ENCODE measurements at regions not wholly inside any gene's neighbourhood (a gene's known extent, or its start where the extent isn't known, plus 50 kb on each side); places are given as distances from the start of the nearest gene placed in this dataset.

DNA sequence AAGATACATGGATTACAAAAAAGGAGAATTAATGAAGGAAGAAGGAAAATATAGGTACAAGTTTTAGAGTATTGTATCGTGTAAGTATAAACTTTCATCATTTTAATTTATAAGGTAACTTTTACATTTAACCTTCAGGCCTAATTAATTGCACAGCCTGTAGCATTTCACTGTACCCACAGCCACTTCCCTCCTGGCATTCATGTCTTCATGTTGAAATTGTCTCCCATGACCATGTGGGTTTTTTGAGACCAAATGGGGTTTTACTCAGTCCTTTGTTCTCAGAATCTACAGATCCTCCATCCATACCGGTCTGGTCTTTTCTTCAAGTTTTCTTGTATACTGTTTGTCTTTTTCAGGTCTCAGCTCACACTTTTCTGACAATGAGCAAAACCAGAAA lies 194.3 kb upstream of the CLNK start:
- no peaks in the 10 kb centered on the region for H3K9me2 ChIP-seq
- H3K27ac ChIP-seq (ENCODE audit: low read depth in 2 of 2, low read length in 1 of 2), result no peak overlapping the region
- no peak overlapping the region for H3K4me3 ChIP-seq (ENCODE audit: low read depth in 2 of 2, low read length in 1 of 2)
- 4% methylated on average over 2 of the region's 2 CpGs for WGBS (ENCODE audit: low lambda C conversion rate)
- TF ChIP-seq MEF2A (IDR thresholded peaks at IDR 0.05; ENCODE audit: borderline replicate concordance, low read depth), result no peak
- TF ChIP-seq, protein P1, sequence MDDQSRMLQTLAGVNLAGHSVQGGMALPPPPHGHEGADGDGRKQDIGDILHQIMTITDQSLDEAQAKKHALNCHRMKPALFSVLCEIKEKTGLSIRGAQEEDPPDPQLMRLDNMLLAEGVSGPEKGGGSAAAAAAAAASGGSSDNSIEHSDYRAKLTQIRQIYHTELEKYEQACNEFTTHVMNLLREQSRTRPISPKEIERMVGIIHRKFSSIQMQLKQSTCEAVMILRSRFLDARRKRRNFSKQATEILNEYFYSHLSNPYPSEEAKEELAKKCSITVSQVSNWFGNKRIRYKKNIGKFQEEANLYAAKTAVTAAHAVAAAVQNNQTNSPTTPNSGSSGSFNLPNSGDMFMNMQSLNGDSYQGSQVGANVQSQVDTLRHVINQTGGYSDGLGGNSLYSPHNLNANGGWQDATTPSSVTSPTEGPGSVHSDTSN (IDR thresholded peaks at IDR 0.05), result no peak
- no peak for TF ChIP-seq SMC3 (IDR thresholded peaks at IDR 0.05; ENCODE audit: low read depth, low read length)
- TF ChIP-seq EZH2phosphoT487 (IDR thresholded peaks at IDR 0.05; ENCODE audit: borderline replicate concordance, low read depth), result no peak
- TF ChIP-seq, protein P2, sequence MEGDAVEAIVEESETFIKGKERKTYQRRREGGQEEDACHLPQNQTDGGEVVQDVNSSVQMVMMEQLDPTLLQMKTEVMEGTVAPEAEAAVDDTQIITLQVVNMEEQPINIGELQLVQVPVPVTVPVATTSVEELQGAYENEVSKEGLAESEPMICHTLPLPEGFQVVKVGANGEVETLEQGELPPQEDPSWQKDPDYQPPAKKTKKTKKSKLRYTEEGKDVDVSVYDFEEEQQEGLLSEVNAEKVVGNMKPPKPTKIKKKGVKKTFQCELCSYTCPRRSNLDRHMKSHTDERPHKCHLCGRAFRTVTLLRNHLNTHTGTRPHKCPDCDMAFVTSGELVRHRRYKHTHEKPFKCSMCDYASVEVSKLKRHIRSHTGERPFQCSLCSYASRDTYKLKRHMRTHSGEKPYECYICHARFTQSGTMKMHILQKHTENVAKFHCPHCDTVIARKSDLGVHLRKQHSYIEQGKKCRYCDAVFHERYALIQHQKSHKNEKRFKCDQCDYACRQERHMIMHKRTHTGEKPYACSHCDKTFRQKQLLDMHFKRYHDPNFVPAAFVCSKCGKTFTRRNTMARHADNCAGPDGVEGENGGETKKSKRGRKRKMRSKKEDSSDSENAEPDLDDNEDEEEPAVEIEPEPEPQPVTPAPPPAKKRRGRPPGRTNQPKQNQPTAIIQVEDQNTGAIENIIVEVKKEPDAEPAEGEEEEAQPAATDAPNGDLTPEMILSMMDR (IDR thresholded peaks at IDR 0.05), result no peak
- TF ChIP-seq GATA2 (CRISPR knock-in tag; IDR thresholded peaks at IDR 0.05), result no peak
- TF ChIP-seq, protein P3, sequence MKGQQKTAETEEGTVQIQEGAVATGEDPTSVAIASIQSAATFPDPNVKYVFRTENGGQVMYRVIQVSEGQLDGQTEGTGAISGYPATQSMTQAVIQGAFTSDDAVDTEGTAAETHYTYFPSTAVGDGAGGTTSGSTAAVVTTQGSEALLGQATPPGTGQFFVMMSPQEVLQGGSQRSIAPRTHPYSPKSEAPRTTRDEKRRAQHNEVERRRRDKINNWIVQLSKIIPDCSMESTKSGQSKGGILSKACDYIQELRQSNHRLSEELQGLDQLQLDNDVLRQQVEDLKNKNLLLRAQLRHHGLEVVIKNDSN (IDR thresholded peaks at IDR 0.05; ENCODE audit: borderline replicate concordance, low read depth), result no peak
- TF ChIP-seq RAD21 (IDR thresholded peaks at IDR 0.05; ENCODE audit: low read length), result no peak
- TF ChIP-seq JUND (IDR thresholded peaks at IDR 0.05), result no peak
- no peak for TF ChIP-seq ELF1 (IDR thresholded peaks at IDR 0.05)
- H3K79me2 ChIP-seq (ENCODE audit: insufficient read depth), result no peaks in the 10 kb centered on the region
- no peak overlapping the region for H2AFZ ChIP-seq (ENCODE audit: low read depth)
- no peaks in the 10 kb centered on the region for H3K27me3 ChIP-seq (ENCODE audit: insufficient read depth)
- no peak overlapping the region for H3K9ac ChIP-seq
- H3K36me3 ChIP-seq (replicated peaks in 1 of 2; ENCODE audit: control insufficient read depth in 1 of 2, insufficient read depth in 2 of 2, low read length in 1 of 2), result no peaks in the 10 kb centered on the region
- ChIA-PET CTCF (no interaction called here), POLR2A (no interaction called here)
- no peaks in the 10 kb centered on the region for H3F3A ChIP-seq (replicated peaks; ENCODE audit: insufficient read depth)
- H3K9me3 ChIP-seq, result no peaks in the 10 kb centered on the region
- no peaks in the 10 kb centered on the region for H4K20me1 ChIP-seq (ENCODE audit: insufficient read depth)
- H3K4me1 ChIP-seq (ENCODE audit: control insufficient read depth in 1 of 2, insufficient read depth in 2 of 2, low read depth in 1 of 2, low read length in 1 of 2), result no peaks in the 10 kb centered on the region
- H3K4me2 ChIP-seq, result no peak overlapping the region
- DNase-seq, result no peak

DNA sequence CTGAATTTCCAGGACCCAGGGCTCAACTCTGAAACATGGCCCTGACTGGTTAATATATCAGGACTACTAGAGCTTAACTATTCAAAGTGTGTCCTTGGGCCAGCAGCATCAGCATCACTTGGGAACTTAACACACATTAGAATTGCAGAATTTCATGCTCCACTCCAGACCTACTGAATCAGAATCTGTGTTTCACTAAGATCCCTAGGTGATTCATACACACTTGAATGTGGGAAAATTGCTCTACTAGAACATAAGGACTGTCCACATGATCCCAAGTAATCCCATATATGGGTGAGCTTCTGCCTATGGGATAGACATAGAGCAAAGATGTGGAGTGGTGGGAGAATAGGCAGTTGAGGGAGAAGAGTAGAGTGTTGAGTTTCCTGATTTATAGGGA lies 192.5 kb upstream of the CLNK start:
- Histone ChIP-seq H3K4me2 (no peak overlapping the region), H3K9me3 (no peaks in the 10 kb centered on the region), H3K79me2 (ENCODE audit: insufficient read depth) (no peaks in the 10 kb centered on the region), H3K9me2 (no peaks in the 10 kb centered on the region), H3K27ac (ENCODE audit: low read depth in 2 of 2, low read length in 1 of 2) (no peak overlapping the region), H3K9ac (no peak overlapping the region), H4K20me1 (ENCODE audit: insufficient read depth) (no peaks in the 10 kb centered on the region), H2AFZ (ENCODE audit: low read depth) (no peak overlapping the region), H3K4me1 (ENCODE audit: control insufficient read depth in 1 of 2, insufficient read depth in 2 of 2, low read depth in 1 of 2, low read length in 1 of 2) (no peaks in the 10 kb centered on the region), H3K4me3 (ENCODE audit: low read depth in 2 of 2, low read length in 1 of 2) (no peak overlapping the region), H3K27me3 (ENCODE audit: insufficient read depth) (no peaks in the 10 kb centered on the region), H3F3A (replicated peaks; ENCODE audit: insufficient read depth) (no peaks in the 10 kb centered on the region), H3K36me3 (replicated peaks in 1 of 2; ENCODE audit: control insufficient read depth in 1 of 2, insufficient read depth in 2 of 2, low read length in 1 of 2) (no peaks in the 10 kb centered on the region)
- no peak for DNase-seq
- no peak for TF ChIP-seq POLR2AphosphoS5 (IDR thresholded peaks at IDR 0.05; ENCODE audit: low read depth, low read length)
- TF ChIP-seq, protein P3 (IDR thresholded peaks at IDR 0.05; ENCODE audit: borderline replicate concordance, low read depth), result no peak
- ChIA-PET CTCF (no interaction called here), POLR2A (no interaction called here)

Measured in SK-N-SH (cell line).